ENCODE measurements at regions not wholly inside any gene's neighbourhood (a gene's known extent, or its start where the extent isn't known, plus 50 kb on each side); places are given as distances from the start of the nearest gene placed in this dataset.

- ATAC-seq (ENCODE audit: low read depth) (no peak), DNase-seq (no peak)
- no peaks in the 10 kb centered on the region for H3K4me1 Mint-ChIP-seq
- POLR2A ChIA-PET, result no interaction called here
- H3K36me3 Mint-ChIP-seq, result no peaks in the 10 kb centered on the region
- peaks cover 1% of the 10 kb centered on the region for H3K9me3 Mint-ChIP-seq
- no peak overlapping the region for H3K4me3 Mint-ChIP-seq
- no peak overlapping the region for H3K27ac Mint-ChIP-seq
- no peaks in the 10 kb centered on the region for H3K27me3 Mint-ChIP-seq
Observed at GRCh38 chr3:176208915-176209314, 988.4 kb downstream of the TBL1XR1 start.

GRCh38 chr3:176208283-176208682 lies 989.0 kb downstream of the TBL1XR1 start:
- Mint-ChIP-seq H3K36me3 (no peaks in the 10 kb centered on the region), H3K4me1 (no peaks in the 10 kb centered on the region), H3K9me3 (peaks cover 3% of the 10 kb centered on the region), H3K27ac (no peak overlapping the region), H3K4me3 (no peak overlapping the region), H3K27me3 (no peaks in the 10 kb centered on the region)
- DNase-seq (no peak), ATAC-seq (ENCODE audit: low read depth) (no peak)
- POLR2A ChIA-PET, result no interaction called here

- no peaks in the 10 kb centered on the region for H3K36me3 Mint-ChIP-seq
- H3K4me1 Mint-ChIP-seq, result no peaks in the 10 kb centered on the region
- POLR2A ChIA-PET, result no interaction called here
- H3K27me3 Mint-ChIP-seq, result no peaks in the 10 kb centered on the region
- no peak for ATAC-seq (ENCODE audit: low read depth)
- DNase-seq, result no peak
- H3K27ac Mint-ChIP-seq, result no peak overlapping the region
- H3K4me3 Mint-ChIP-seq, result no peak overlapping the region
- H3K9me3 Mint-ChIP-seq, result peaks cover 4% of the 10 kb centered on the region
Observed at GRCh38 chr3:176206809-176207208, 990.5 kb downstream of the TBL1XR1 start.

DNA sequence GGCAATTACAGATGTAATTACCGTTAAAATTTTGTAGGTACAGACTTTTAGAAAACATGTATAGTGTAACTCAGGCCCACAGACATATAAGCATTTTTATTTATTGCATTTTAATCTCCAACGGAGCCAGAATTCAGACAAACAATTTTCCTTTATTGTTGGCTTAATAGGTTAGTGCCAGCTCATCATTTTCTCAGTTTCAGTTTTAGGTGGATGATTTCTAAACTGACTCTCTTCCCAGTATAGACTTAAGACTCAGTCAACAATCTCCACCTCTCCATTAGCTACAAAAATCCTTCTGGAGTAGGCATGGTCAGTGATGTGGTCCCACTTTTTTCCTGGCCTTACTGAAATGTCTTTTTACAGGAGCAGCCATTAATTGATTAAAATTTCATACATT lies 994.6 kb downstream of the TBL1XR1 start:
- ATAC-seq (ENCODE audit: low read depth) (no peak), DNase-seq (no peak)
- Mint-ChIP-seq H3K4me3 (no peak overlapping the region), H3K4me1 (no peaks in the 10 kb centered on the region), H3K36me3 (no peaks in the 10 kb centered on the region), H3K27ac (no peak overlapping the region), H3K9me3 (peaks cover 3% of the 10 kb centered on the region), H3K27me3 (no peaks in the 10 kb centered on the region)
- POLR2A ChIA-PET, result no interaction called here

DNA sequence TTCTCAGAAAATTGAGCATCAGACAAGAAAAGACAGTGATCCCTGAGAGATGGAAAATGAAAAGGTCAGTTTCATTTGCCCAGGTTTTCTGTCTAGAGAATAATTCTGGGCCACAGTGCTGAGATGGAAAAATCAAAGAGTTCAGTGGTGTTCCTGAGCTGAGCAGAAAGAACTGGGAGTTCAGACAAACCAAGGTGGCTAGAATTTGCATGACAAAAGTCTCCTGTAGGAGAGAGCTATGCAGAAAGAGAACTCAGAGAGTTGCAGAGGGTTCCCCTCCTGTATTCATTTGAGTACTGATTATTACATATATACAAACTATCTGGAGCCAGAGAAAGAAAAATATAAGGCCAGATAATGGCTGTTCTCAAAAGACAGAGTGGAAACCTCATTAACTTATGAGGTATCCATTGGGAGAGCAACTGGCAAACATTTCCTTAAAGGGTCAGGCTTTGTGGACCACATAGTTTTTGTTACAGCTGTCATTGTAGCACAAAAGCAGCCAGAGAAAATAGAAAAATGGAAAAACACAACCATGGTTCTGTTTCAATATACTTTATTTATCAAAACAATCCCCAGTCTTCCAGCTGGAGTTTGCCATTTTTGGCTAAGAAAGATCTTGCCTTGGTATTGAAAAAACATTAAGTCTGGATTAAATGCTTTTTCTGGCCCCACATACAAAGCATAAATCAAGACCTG lies 1004.1 kb downstream of the TBL1XR1 start:
- no peak for ATAC-seq (ENCODE audit: low read depth)
- DNase-seq, result no peak
- H3K4me3 Mint-ChIP-seq, result no peak overlapping the region
- H3K27ac Mint-ChIP-seq, result no peak overlapping the region
- H3K36me3 Mint-ChIP-seq, result no peaks in the 10 kb centered on the region
- POLR2A ChIA-PET, result no interaction called here
- no peaks in the 10 kb centered on the region for H3K4me1 Mint-ChIP-seq
- H3K27me3 Mint-ChIP-seq, result no peaks in the 10 kb centered on the region
- peaks cover 6% of the 10 kb centered on the region for H3K9me3 Mint-ChIP-seq

DNA sequence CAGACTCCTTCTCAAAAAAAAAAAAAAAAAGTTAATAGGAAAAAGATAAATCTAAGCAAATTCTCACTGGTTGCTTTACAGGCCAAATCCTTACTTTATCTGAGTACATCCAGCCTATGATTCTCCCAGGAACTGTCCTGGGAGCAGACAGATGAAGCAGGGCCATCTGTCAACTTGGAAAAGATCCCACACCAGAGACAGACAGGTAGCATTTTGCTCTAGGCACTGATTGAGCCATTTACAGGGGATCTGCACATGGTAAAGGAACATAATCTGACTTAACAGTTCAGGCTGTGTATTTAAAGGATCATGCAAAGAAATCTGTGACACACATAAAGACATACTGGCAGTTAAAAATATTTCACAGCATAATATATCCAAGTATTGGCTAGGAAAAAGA lies 1006.5 kb downstream of the TBL1XR1 start:
- DNase-seq (no peak), ATAC-seq (ENCODE audit: low read depth) (no peak)
- no peaks in the 10 kb centered on the region for H3K4me1 Mint-ChIP-seq
- H3K36me3 Mint-ChIP-seq, result no peaks in the 10 kb centered on the region
- no peaks in the 10 kb centered on the region for H3K27me3 Mint-ChIP-seq
- H3K9me3 Mint-ChIP-seq, result peaks cover 7% of the 10 kb centered on the region
- no peak overlapping the region for H3K27ac Mint-ChIP-seq
- POLR2A ChIA-PET, result no interaction called here
- no peak overlapping the region for H3K4me3 Mint-ChIP-seq

DNA sequence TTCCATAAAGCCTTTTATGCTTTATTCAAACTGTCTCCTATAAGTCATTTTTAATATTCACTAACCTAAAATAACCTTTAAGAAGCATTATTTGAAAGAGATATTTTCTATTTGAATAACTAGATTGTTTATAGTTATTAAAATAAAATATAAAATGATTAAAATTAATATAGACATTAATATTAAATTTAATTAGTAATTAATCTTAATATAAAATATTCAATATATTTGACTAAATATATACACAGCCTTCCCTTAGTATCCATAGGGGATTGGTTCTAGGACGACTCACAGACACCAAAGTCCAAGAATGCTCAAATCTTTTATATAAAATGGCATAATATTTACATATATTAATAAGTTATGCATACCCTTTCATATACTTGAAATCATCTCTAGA lies 1014.1 kb downstream of the TBL1XR1 start:
- POLR2A ChIA-PET, result no interaction called here
- ATAC-seq (ENCODE audit: low read depth) (no peak), DNase-seq (no peak)
- Mint-ChIP-seq H3K4me1 (no peaks in the 10 kb centered on the region), H3K4me3 (no peak overlapping the region), H3K27me3 (no peaks in the 10 kb centered on the region), H3K9me3 (peaks cover under 1% of the 10 kb centered on the region), H3K36me3 (no peaks in the 10 kb centered on the region), H3K27ac (no peak overlapping the region)

- DNase-seq (no peak), ATAC-seq (ENCODE audit: low read depth) (no peak)
- Mint-ChIP-seq H3K9me3 (peaks cover 5% of the 10 kb centered on the region), H3K4me3 (no peak overlapping the region), H3K27me3 (no peaks in the 10 kb centered on the region), H3K36me3 (no peaks in the 10 kb centered on the region), H3K27ac (no peak overlapping the region), H3K4me1 (no peaks in the 10 kb centered on the region)
- POLR2A ChIA-PET, result no interaction called here
Observed at GRCh38 chr3:176174060-176174459, 1023.2 kb downstream of the TBL1XR1 start.

DNA sequence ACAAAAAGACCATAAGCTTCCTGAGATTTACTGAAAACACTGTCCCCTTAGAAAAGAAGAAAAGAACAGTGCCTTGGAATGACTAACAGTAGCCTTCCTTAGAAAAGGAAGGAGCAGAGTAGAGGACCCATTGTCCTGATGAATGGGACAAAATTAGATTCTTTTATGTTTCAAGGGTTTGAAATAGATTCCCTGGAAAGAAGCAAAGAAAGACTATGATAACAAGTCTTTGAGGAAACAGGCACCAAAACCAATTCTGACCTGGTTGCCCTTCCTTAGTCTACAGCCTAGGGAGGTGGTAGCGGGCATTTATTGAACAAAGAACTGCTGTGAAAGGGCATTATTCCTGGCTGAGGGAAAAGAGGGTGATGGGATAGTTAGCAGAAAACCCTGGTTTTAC lies 1024.8 kb downstream of the TBL1XR1 start:
- no peaks in the 10 kb centered on the region for H3K36me3 Mint-ChIP-seq
- POLR2A ChIA-PET, result no interaction called here
- no peak overlapping the region for H3K4me3 Mint-ChIP-seq
- no peak for DNase-seq
- H3K27ac Mint-ChIP-seq, result no peak overlapping the region
- H3K9me3 Mint-ChIP-seq, result peaks cover 5% of the 10 kb centered on the region
- no peaks in the 10 kb centered on the region for H3K27me3 Mint-ChIP-seq
- no peak for ATAC-seq (ENCODE audit: low read depth)
- no peaks in the 10 kb centered on the region for H3K4me1 Mint-ChIP-seq

- no peak overlapping the region for H3K4me3 Mint-ChIP-seq
- no peak overlapping the region for H3K27ac Mint-ChIP-seq
- H3K4me1 Mint-ChIP-seq, result no peaks in the 10 kb centered on the region
- H3K27me3 Mint-ChIP-seq, result no peaks in the 10 kb centered on the region
- ATAC-seq (ENCODE audit: low read depth), result no peak
- H3K36me3 Mint-ChIP-seq, result no peaks in the 10 kb centered on the region
- POLR2A ChIA-PET, result no interaction called here
- DNase-seq, result no peak
- peaks cover 6% of the 10 kb centered on the region for H3K9me3 Mint-ChIP-seq
Observed at GRCh38 chr3:176167272-176167671, 1030.0 kb downstream of the TBL1XR1 start.

DNA sequence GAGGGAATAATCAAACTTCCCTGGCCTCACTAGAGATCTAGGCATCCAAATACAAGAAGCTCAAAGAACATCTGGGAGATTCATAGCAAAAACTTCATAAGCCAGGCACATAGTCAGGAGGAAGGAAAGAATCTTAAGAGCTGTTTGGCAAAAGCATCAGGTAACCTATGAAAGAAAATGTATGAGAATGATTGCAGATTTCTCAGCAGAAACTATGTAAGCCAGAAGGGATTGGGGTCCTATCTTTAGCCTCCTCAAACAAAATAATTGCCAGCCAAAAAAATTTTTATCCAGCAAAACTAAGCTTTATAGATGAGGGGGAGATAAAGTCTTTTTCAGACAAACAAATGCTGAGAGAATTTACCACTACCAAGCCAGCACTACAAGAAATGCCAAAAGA lies 1036.3 kb downstream of the TBL1XR1 start:
- ATAC-seq (ENCODE audit: low read depth) (no peak), DNase-seq (no peak)
- Mint-ChIP-seq H3K27me3 (no peaks in the 10 kb centered on the region), H3K4me1 (no peaks in the 10 kb centered on the region), H3K36me3 (no peaks in the 10 kb centered on the region), H3K27ac (no peak overlapping the region), H3K4me3 (no peak overlapping the region), H3K9me3 (peaks cover 5% of the 10 kb centered on the region)
- POLR2A ChIA-PET, result no interaction called here

DNA sequence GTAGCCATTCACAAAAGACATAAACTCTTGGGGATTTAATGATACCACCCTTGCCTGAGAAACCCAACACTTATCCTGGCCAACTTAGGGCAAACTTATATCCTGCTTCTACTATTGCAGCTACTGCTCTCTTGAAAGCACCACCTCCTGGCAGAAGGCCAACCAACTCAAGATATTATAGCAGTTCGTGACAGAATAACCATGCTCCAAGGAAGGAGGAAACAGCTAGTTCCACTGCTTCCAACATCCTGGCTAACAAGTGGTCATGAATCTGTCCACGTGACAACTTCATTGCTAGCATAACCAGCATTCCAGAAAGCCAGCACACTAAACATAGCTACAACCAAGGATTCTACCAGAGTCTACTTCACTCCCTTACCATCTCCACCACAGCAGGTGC lies 1037.5 kb downstream of the TBL1XR1 start:
- Mint-ChIP-seq H3K4me3 (no peak overlapping the region), H3K36me3 (no peaks in the 10 kb centered on the region), H3K27ac (no peak overlapping the region), H3K4me1 (no peaks in the 10 kb centered on the region), H3K9me3 (peaks cover 5% of the 10 kb centered on the region), H3K27me3 (no peaks in the 10 kb centered on the region)
- POLR2A ChIA-PET, result no interaction called here
- ATAC-seq (ENCODE audit: low read depth) (no peak), DNase-seq (no peak)

DNA sequence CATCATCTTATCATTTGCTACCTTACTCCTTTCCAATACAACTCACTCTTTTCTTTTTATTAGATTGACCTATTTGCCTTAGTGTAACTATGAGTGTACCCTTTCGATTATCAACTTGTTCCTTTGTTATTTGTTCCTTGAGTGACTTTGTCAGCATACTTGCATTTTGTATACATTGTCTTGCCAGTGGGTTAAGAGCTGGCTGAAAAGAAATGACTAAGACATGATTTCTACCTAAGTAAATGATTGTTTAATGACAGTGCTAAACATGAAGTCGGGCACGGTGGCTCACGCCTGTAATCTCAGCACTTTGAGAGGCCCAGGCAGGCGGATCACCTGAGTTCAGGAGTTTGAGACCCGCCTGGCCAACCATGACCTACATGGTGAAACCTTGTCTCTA lies 1042.3 kb downstream of the TBL1XR1 start:
- DNase-seq (no peak), ATAC-seq (ENCODE audit: low read depth) (no peak)
- POLR2A ChIA-PET, result no interaction called here
- Mint-ChIP-seq H3K9me3 (no peaks in the 10 kb centered on the region), H3K36me3 (no peaks in the 10 kb centered on the region), H3K4me3 (no peak overlapping the region), H3K4me1 (no peaks in the 10 kb centered on the region), H3K27me3 (no peaks in the 10 kb centered on the region), H3K27ac (no peak overlapping the region)

DNA sequence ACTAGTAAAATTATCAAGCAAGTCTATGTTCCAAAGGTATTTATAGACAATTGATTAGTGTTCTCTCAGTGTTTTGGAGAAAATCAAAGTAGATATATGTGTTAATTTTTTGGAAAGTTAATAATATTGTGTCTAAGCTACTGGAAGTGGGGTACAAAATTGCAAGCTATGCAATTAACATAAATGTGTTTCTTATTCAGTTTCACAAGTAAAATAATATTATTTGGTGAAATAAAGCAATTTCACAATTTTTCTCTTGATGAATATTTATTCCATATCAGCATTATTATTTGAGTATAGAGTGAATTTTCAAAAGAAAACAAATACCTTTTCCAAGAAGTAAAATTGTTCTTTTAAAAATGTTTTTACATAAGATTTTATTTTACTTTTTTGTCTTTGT lies 1047.7 kb downstream of the TBL1XR1 start:
- H3K36me3 Mint-ChIP-seq, result no peaks in the 10 kb centered on the region
- ATAC-seq (ENCODE audit: low read depth) (no peak), DNase-seq (no peak)
- POLR2A ChIA-PET, result no interaction called here
- peaks cover 2% of the 10 kb centered on the region for H3K9me3 Mint-ChIP-seq
- H3K4me3 Mint-ChIP-seq, result no peak overlapping the region
- no peaks in the 10 kb centered on the region for H3K27me3 Mint-ChIP-seq
- H3K4me1 Mint-ChIP-seq, result no peaks in the 10 kb centered on the region
- no peak overlapping the region for H3K27ac Mint-ChIP-seq

GRCh38 chr3:176147251-176147650 lies 1050.0 kb downstream of the TBL1XR1 start:
- H3K9me3 Mint-ChIP-seq, result peaks cover 2% of the 10 kb centered on the region
- no peaks in the 10 kb centered on the region for H3K4me1 Mint-ChIP-seq
- H3K27me3 Mint-ChIP-seq, result no peaks in the 10 kb centered on the region

More at GRCh38 chr3:176147251-176147650, 1050.0 kb downstream of the TBL1XR1 start:
- ATAC-seq (ENCODE audit: low read depth) (no peak), DNase-seq (no peak)
- POLR2A ChIA-PET, result no interaction called here
- no peak overlapping the region for H3K27ac Mint-ChIP-seq
- H3K36me3 Mint-ChIP-seq, result no peaks in the 10 kb centered on the region
- H3K4me3 Mint-ChIP-seq, result no peak overlapping the region
